Mesendoderm (in vitro differentiated cells): ENCODE measurements at regions not wholly inside any gene's neighbourhood (a gene's known extent, or its start where the extent isn't known, plus 50 kb on each side); places are given as distances from the start of the nearest gene placed in this dataset.
A peak's percentile ranks its signal among the peaks of the same experiment; 100 is the strongest.

Experiments used
- DNase-seq: peaks from one replicate; pipeline ENCODE4 v3.0.0; 2013
- H2AK5ac ChIP-seq: 2 replicates; pipeline ENCODE4 v1.6.1; 2013; ENCODE audit warnings: low read length, inconsistent platforms
- H2BK120ac ChIP-seq: 2 replicates; pipeline ENCODE4 v1.6.1; 2013; ENCODE audit warnings: low read depth, mild to moderate bottlenecking, low read length, moderate library complexity, mixed read lengths
- H2BK15ac ChIP-seq: replicated peaks from 2 replicates; pipeline ENCODE4 v1.6.1; 2013; ENCODE audit warnings: low read depth, mild to moderate bottlenecking, moderate library complexity
- H2BK5ac ChIP-seq: 2 replicates; pipeline ENCODE4 v1.6.1; 2013; ENCODE audit warnings: low read length, inconsistent platforms
- H3K18ac ChIP-seq: 2 replicates; pipeline ENCODE4 v1.6.1; 2013; ENCODE audit warnings: mild to moderate bottlenecking, low read length, mixed read lengths
- H3K23ac ChIP-seq: one replicate; pipeline ENCODE4 v1.6.1; 2013; ENCODE audit warnings: low read length
- H3K27ac ChIP-seq: 2 replicates; pipeline ENCODE4 v1.5.1; 2013; ENCODE audit warnings: low read depth, mild to moderate bottlenecking, inconsistent platforms, low read length, moderate library complexity
- H3K27me3 ChIP-seq: 2 replicates; pipeline ENCODE4 v1.6.1; 2013; ENCODE audit warnings: low read length, control low read depth, mild to moderate bottlenecking, inconsistent platforms; ENCODE audit not compliant: insufficient read depth, poor library complexity
- H3K36me3 ChIP-seq: 2 replicates; pipeline ENCODE4 v1.6.1; 2013; ENCODE audit warnings: low read length, inconsistent platforms; ENCODE audit not compliant: control insufficient read depth, insufficient read depth
- H3K4ac ChIP-seq: one replicate; pipeline ENCODE4 v1.6.1; 2013; ENCODE audit warnings: low read depth, mild to moderate bottlenecking, low read length, moderate library complexity
- H3K4me1 ChIP-seq: 2 replicates; pipeline ENCODE4 v1.6.1; 2013; ENCODE audit warnings: low read depth, low read length, inconsistent platforms; ENCODE audit not compliant: control insufficient read depth
- H3K4me2 ChIP-seq: 2 replicates; pipeline ENCODE4 v1.6.1; 2013; ENCODE audit warnings: low read length
- H3K4me3 ChIP-seq: 2 replicates; pipeline ENCODE4 v1.5.1; 2013; ENCODE audit warnings: mild to moderate bottlenecking, low read length
- H3K56ac ChIP-seq: one replicate; pipeline ENCODE4 v1.6.1; 2013; ENCODE audit warnings: low read length
- H3K79me1 ChIP-seq: 2 replicates; pipeline ENCODE4 v1.6.1; 2013; ENCODE audit warnings: low read length, inconsistent platforms
- H3K79me2 ChIP-seq: 2 replicates; pipeline ENCODE4 v1.6.1; 2013; ENCODE audit warnings: mild to moderate bottlenecking, low read length; ENCODE audit not compliant: control insufficient read depth, insufficient read depth
- H3K9ac ChIP-seq: 2 replicates; pipeline ENCODE4 v1.6.1; 2013; ENCODE audit warnings: low read length, inconsistent platforms
- H4K5ac ChIP-seq: one replicate; pipeline ENCODE4 v1.6.1; 2013; ENCODE audit warnings: low read length
- H4K8ac ChIP-seq: one replicate; pipeline ENCODE4 v1.6.1; 2013; ENCODE audit warnings: low read depth, mild to moderate bottlenecking, control low read depth, low read length, moderate library complexity
- WGBS: extraction: QIAGEN DNeasy Blood & Tissue Kit; methylation state at CpG from one replicate; pipeline ENCODE4 v1.1.7; 2013; ENCODE audit warnings: low lambda C conversion rate, missing lambda C conversion rate; ENCODE audit not compliant: insufficient coverage; ENCODE audit errors: extremely low coverage; 5-methylcytosine and 5-hydroxymethylcytosine counted together

GRCh38 chr4:136855886-136856285 is 676.4 kb downstream of the PCDH18 start:
- H3K4me2 ChIP-seq, result no peak overlapping the region
- H3K18ac ChIP-seq, result peak overlapping the region; percentile 93
- H3K23ac ChIP-seq, result no peak overlapping the region
- no peak overlapping the region for H3K4me3 ChIP-seq
- H3K27me3 ChIP-seq, result no peaks in the 10 kb centered on the region
- no peak overlapping the region for H4K8ac ChIP-seq
- peak overlapping the region; percentile 60 for H2BK5ac ChIP-seq
- H3K4me1 ChIP-seq, result peaks cover 2% of the 10 kb centered on the region
- no peak overlapping the region for H3K9ac ChIP-seq
- peak overlapping the region; percentile 68 for H3K56ac ChIP-seq
- H2BK120ac ChIP-seq, result no peak overlapping the region
- peak overlapping the region; percentile 70 for H3K4ac ChIP-seq
- H3K36me3 ChIP-seq, result no peaks in the 10 kb centered on the region
- H3K79me2 ChIP-seq, result no peaks in the 10 kb centered on the region
- H3K79me1 ChIP-seq, result no peaks in the 10 kb centered on the region
- peak; percentile 84 for DNase-seq
- WGBS, result no CpG with 5 or more reads among the region's 1 CpG
- H2BK15ac ChIP-seq, result no peak overlapping the region
- no peak overlapping the region for H4K5ac ChIP-seq
- no peak overlapping the region for H2AK5ac ChIP-seq
- H3K27ac ChIP-seq, result peak overlapping the region; percentile 86

- H3K4me3 ChIP-seq, result no peak overlapping the region
- WGBS, result no CpG with 5 or more reads among the region's 2 CpGs
- no peak overlapping the region for H2BK120ac ChIP-seq
- no peak overlapping the region for H2BK5ac ChIP-seq
- DNase-seq, result no peak
- H4K8ac ChIP-seq, result no peak overlapping the region
- H3K56ac ChIP-seq, result no peak overlapping the region
- no peaks in the 10 kb centered on the region for H3K27me3 ChIP-seq
- no peaks in the 10 kb centered on the region for H3K79me1 ChIP-seq
- no peak overlapping the region for H3K4ac ChIP-seq
- H2AK5ac ChIP-seq, result no peak overlapping the region
- no peak overlapping the region for H3K23ac ChIP-seq
- H3K18ac ChIP-seq, result no peak overlapping the region
- no peaks in the 10 kb centered on the region for H3K4me1 ChIP-seq
- no peak overlapping the region for H4K5ac ChIP-seq
- no peaks in the 10 kb centered on the region for H3K79me2 ChIP-seq
- no peak overlapping the region for H2BK15ac ChIP-seq
- H3K27ac ChIP-seq, result no peak overlapping the region
- H3K36me3 ChIP-seq, result no peaks in the 10 kb centered on the region
- H3K9ac ChIP-seq, result no peak overlapping the region
- no peak overlapping the region for H3K4me2 ChIP-seq
Observed at GRCh38 chr4:136850446-136850845, 681.8 kb downstream of the PCDH18 start.

GRCh38 chr4:136847881-136848621 is 684.2 kb downstream of the PCDH18 start:
- Histone ChIP-seq H3K56ac (no peak overlapping the region), H2AK5ac (no peak overlapping the region), H3K4me1 (no peaks in the 10 kb centered on the region), H3K79me1 (no peaks in the 10 kb centered on the region), H3K9ac (no peak overlapping the region), H3K4me3 (no peak overlapping the region), H4K5ac (no peak overlapping the region), H3K27ac (no peak overlapping the region), H3K23ac (no peak overlapping the region), H3K36me3 (no peaks in the 10 kb centered on the region), H2BK5ac (no peak overlapping the region), H3K79me2 (no peaks in the 10 kb centered on the region), H3K27me3 (no peaks in the 10 kb centered on the region), H4K8ac (no peak overlapping the region), H2BK120ac (no peak overlapping the region), H2BK15ac (no peak overlapping the region), H3K4me2 (no peak overlapping the region), H3K4ac (no peak overlapping the region), H3K18ac (no peak overlapping the region)
- DNase-seq, result no peak
- no CpG with 5 or more reads among the region's 6 CpGs for WGBS

- Histone ChIP-seq H2BK15ac (no peak overlapping the region), H3K27me3 (no peaks in the 10 kb centered on the region), H3K4me3 (no peak overlapping the region), H3K18ac (no peak overlapping the region), H3K4ac (no peak overlapping the region), H2BK5ac (no peak overlapping the region), H3K56ac (no peak overlapping the region), H3K27ac (no peak overlapping the region), H3K36me3 (no peaks in the 10 kb centered on the region), H3K79me2 (no peaks in the 10 kb centered on the region), H4K5ac (no peak overlapping the region), H3K79me1 (no peaks in the 10 kb centered on the region), H3K9ac (no peak overlapping the region), H4K8ac (no peak overlapping the region), H3K4me1 (no peaks in the 10 kb centered on the region), H3K4me2 (no peak overlapping the region), H3K23ac (no peak overlapping the region), H2BK120ac (no peak overlapping the region), H2AK5ac (no peak overlapping the region)
- WGBS, result no CpG with 5 or more reads among the region's 2 CpGs
- no peak for DNase-seq
Observed at GRCh38 chr4:136841526-136841925, 690.8 kb downstream of the PCDH18 start.

- H3K79me2 ChIP-seq, result no peaks in the 10 kb centered on the region
- H3K9ac ChIP-seq, result no peak overlapping the region
- H3K23ac ChIP-seq, result no peak overlapping the region
- no peak overlapping the region for H3K27ac ChIP-seq
- H3K27me3 ChIP-seq, result no peaks in the 10 kb centered on the region
- H3K56ac ChIP-seq, result no peak overlapping the region
- H3K36me3 ChIP-seq, result no peaks in the 10 kb centered on the region
- no peak overlapping the region for H3K4ac ChIP-seq
- no peak overlapping the region for H2BK5ac ChIP-seq
- no peaks in the 10 kb centered on the region for H3K79me1 ChIP-seq
- H3K4me1 ChIP-seq, result no peaks in the 10 kb centered on the region
- DNase-seq, result no peak
- no peak overlapping the region for H2BK15ac ChIP-seq
- no peak overlapping the region for H4K5ac ChIP-seq
- no peak overlapping the region for H2BK120ac ChIP-seq
- no peak overlapping the region for H4K8ac ChIP-seq
- H3K4me3 ChIP-seq, result no peak overlapping the region
- no peak overlapping the region for H2AK5ac ChIP-seq
- H3K4me2 ChIP-seq, result no peak overlapping the region
- no peak overlapping the region for H3K18ac ChIP-seq
Observed at GRCh38 chr4:136838607-136839006, 693.7 kb downstream of the PCDH18 start.

- Histone ChIP-seq H3K56ac (no peak overlapping the region), H3K36me3 (no peaks in the 10 kb centered on the region), H3K27me3 (no peaks in the 10 kb centered on the region), H2BK120ac (no peak overlapping the region), H3K18ac (no peak overlapping the region), H3K9ac (no peak overlapping the region), H2AK5ac (no peak overlapping the region), H4K8ac (no peak overlapping the region), H3K4ac (no peak overlapping the region), H2BK15ac (no peak overlapping the region), H3K23ac (no peak overlapping the region), H3K79me1 (no peaks in the 10 kb centered on the region), H3K79me2 (no peaks in the 10 kb centered on the region), H4K5ac (no peak overlapping the region), H3K4me3 (no peak overlapping the region), H3K4me2 (no peak overlapping the region), H3K27ac (no peak overlapping the region), H3K4me1 (no peaks in the 10 kb centered on the region), H2BK5ac (no peak overlapping the region)
- WGBS, result no CpG with 5 or more reads among the region's 3 CpGs
- DNase-seq, result peak; percentile 34
Observed at GRCh38 chr4:136831553-136831952, 700.7 kb downstream of the PCDH18 start.
